ENCODE measurements at regions not wholly inside any gene's neighbourhood (a gene's known extent, or its start where the extent isn't known, plus 50 kb on each side); places are given as distances from the start of the nearest gene placed in this dataset.

- no peak for DNase-seq
- H3K27me3 ChIP-seq: peaks cover 0 to 2% (median 0%) of the 10 kb centered on the region in 4 donors
- no peak overlapping the region for H3K4me3 ChIP-seq
- intact Hi-C loops (cut with DNase I): no loop called here
- H3K36me3 ChIP-seq: no peaks in the 10 kb centered on the region
- H3K9me3 ChIP-seq: no peaks in the 10 kb centered on the region
- 0 to 39% methylated on average over 1 of the region's 1 CpG for WGBS, 2 donors
- H3K27ac ChIP-seq: no peak overlapping the region
- H3K4me1 ChIP-seq: no peaks in the 10 kb centered on the region
- TF ChIP-seq POLR2A (IDR thresholded peaks at IDR 0.05) (no peak), CTCF (IDR thresholded peaks at IDR 0.05) (no peak)
Measured at GRCh38 chrX:114134465-114134864, 449.4 kb upstream of the HTR2C start.

GRCh38 chrX:114127411-114128025, 456.4 kb upstream of the HTR2C start:
- no peaks in the 10 kb centered on the region for H3K9me3 ChIP-seq
- TF ChIP-seq CTCF (IDR thresholded peaks at IDR 0.05): no peak
- TF ChIP-seq POLR2A (IDR thresholded peaks at IDR 0.05): no peak
- no peak overlapping the region for H3K27ac ChIP-seq
- WGBS, 2 donors: 68 to 100% methylated on average over 2 to 5 of the region's 13 CpGs
- H3K36me3 ChIP-seq: no peaks in the 10 kb centered on the region
- no peaks in the 10 kb centered on the region for H3K27me3 ChIP-seq
- no peak overlapping the region for H3K4me3 ChIP-seq
- DNase-seq: no peak
- H3K4me1 ChIP-seq: no peaks in the 10 kb centered on the region
- intact Hi-C loops (cut with DNase I): no loop called here

GRCh38 chrX:114127005-114127404, 456.9 kb upstream of the HTR2C start:
- DNase-seq: no peak
- no peaks in the 10 kb centered on the region for H3K36me3 ChIP-seq
- H3K27me3 ChIP-seq: no peaks in the 10 kb centered on the region
- intact Hi-C loops (cut with DNase I): no loop called here
- no peak overlapping the region for H3K4me3 ChIP-seq
- H3K4me1 ChIP-seq: no peaks in the 10 kb centered on the region
- WGBS, 2 donors: 80 to 82% methylated on average over 1 to 2 of the region's 5 CpGs
- TF ChIP-seq CTCF (IDR thresholded peaks at IDR 0.05): no peak
- no peak for TF ChIP-seq POLR2A (IDR thresholded peaks at IDR 0.05)
- H3K27ac ChIP-seq: no peak overlapping the region
- H3K9me3 ChIP-seq: no peaks in the 10 kb centered on the region

- intact Hi-C loops (cut with DNase I): no loop called here
- Histone ChIP-seq H3K4me1 (no peaks in the 10 kb centered on the region), H3K27me3 (no peaks in the 10 kb centered on the region), H3K27ac (no peak overlapping the region), H3K9me3 (no peaks in the 10 kb centered on the region), H3K36me3 (no peaks in the 10 kb centered on the region), H3K4me3 (no peak overlapping the region)
- 53 to 66% methylated on average over 3 of the region's 3 CpGs for WGBS, 2 donors
- TF ChIP-seq CTCF (IDR thresholded peaks at IDR 0.05) (no peak), POLR2A (IDR thresholded peaks at IDR 0.05) (no peak)
- no peak for DNase-seq
Measured at GRCh38 chrX:114101081-114101480, 482.8 kb upstream of the HTR2C start.

GRCh38 chrX:114097866-114098265, 486.0 kb upstream of the HTR2C start:
- H3K27ac ChIP-seq: no peak overlapping the region
- H3K27me3 ChIP-seq: no peaks in the 10 kb centered on the region
- H3K36me3 ChIP-seq: no peaks in the 10 kb centered on the region
- no peak for DNase-seq
- no peaks in the 10 kb centered on the region for H3K4me1 ChIP-seq
- H3K9me3 ChIP-seq: no peaks in the 10 kb centered on the region
- WGBS, 2 donors: 30 to 38% methylated on average over 2 of the region's 2 CpGs
- TF ChIP-seq CTCF (IDR thresholded peaks at IDR 0.05): no peak
- no peak for TF ChIP-seq POLR2A (IDR thresholded peaks at IDR 0.05)
- H3K4me3 ChIP-seq: no peak overlapping the region
- intact Hi-C loops (cut with DNase I): no loop called here

Measured in esophagus squamous epithelium (tissue), 5 donors.